HEK293 (cell line): ENCODE measurements at regions not wholly inside any gene's neighbourhood (a gene's known extent, or its start where the extent isn't known, plus 50 kb on each side); places are given as distances from the start of the nearest gene placed in this dataset.

Experiments
- CTCF ChIA-PET: fragments of 350-600 bp; formaldehyde crosslinking; extraction: SDS; loops from one replicate; lab custom pipeline; 2021; ENCODE audit warnings: antibody characterized with exemption; lab: Yijun Ruan, JAX
- POLR2A ChIA-PET: fragments of 300-600 bp; formaldehyde crosslinking; extraction: SDS; loops from one replicate; lab custom pipeline; 2020; ENCODE audit warnings: antibody characterized with exemption, inconsistent platforms; lab: Yijun Ruan, JAX
- H3K27ac ChIP-seq: fragments of 200-500 bp; sonication (Bioruptor generic); 2 replicates; pipeline ENCODE4 v1.5.1; 2014; ENCODE audit warnings: low read depth, low read length, control low read depth, inconsistent platforms; ENCODE audit errors: extremely low read depth
- H3K36me3 ChIP-seq, 2 experiments: fragments of 200-500 bp in 1 of 2; sonication (Bioruptor generic) in 1 of 2; 1 replicate in 1 of 2; 2 replicates in 1 of 2; pipeline ENCODE4 v1.5.1; 2014 to 2017; ENCODE audit warnings: inconsistent platforms in 2 of 2, low read length in 2 of 2; ENCODE audit not compliant: control insufficient read depth in 2 of 2, insufficient read depth in 1 of 2
- H3K4me1 ChIP-seq: fragments of 200-500 bp; sonication (Bioruptor generic); 2 replicates; pipeline ENCODE4 v1.5.1; 2014; ENCODE audit warnings: mild to moderate bottlenecking, low read length, inconsistent platforms; ENCODE audit not compliant: control insufficient read depth, insufficient read depth
- H3K4me3 ChIP-seq: 2 replicates; pipeline ENCODE4 v1.5.1; 2011; ENCODE audit warnings: low read depth, mild to moderate bottlenecking, control low read depth, low read length, moderate library complexity
- H3K9me3 ChIP-seq: fragments of 200-500 bp; sonication (Bioruptor generic); 2 replicates; pipeline ENCODE4 v1.5.1; 2014; ENCODE audit warnings: low read depth, low read length, inconsistent platforms; ENCODE audit not compliant: control insufficient read depth, insufficient read depth
- KLF10 ChIP-seq: fragments of 450-650 bp; IDR thresholded peaks from 2 replicates; pipeline ENCODE4 v1.5.1; 2018; ENCODE audit warnings: missing biosample characterization, mild to moderate bottlenecking, missing genetic modification characterization
- KLF16 ChIP-seq: fragments of 450-650 bp; formaldehyde crosslinking; IDR thresholded peaks from 2 replicates; pipeline ENCODE4 v1.5.1; 2017; ENCODE audit warnings: missing biosample characterization, missing genetic modification characterization
- KLF17 ChIP-seq: fragments of 450-650 bp; formaldehyde crosslinking; IDR thresholded peaks from 2 replicates; pipeline ENCODE4 v1.5.1; 2016; ENCODE audit warnings: missing biosample characterization, missing genetic modification characterization
- PRDM2 ChIP-seq: fragments of 450-650 bp; formaldehyde crosslinking; IDR thresholded peaks from 2 replicates; pipeline ENCODE4 v1.5.1; 2016; ENCODE audit warnings: missing biosample characterization, missing genetic modification characterization, borderline replicate concordance
- SETDB1 ChIP-seq: IDR thresholded peaks from one replicate; pipeline ENCODE4 v1.6.1; 2017; ENCODE audit warnings: mild to moderate bottlenecking, low read length, moderate library complexity, mixed read lengths; ENCODE audit not compliant: insufficient read length
- ZNF138 ChIP-seq: fragments of 450-650 bp; formaldehyde crosslinking; IDR thresholded peaks from 2 replicates; pipeline ENCODE4 v1.5.1; 2016; ENCODE audit warnings: missing biosample characterization, missing genetic modification characterization, borderline replicate concordance
- ZNF148 ChIP-seq: fragments of 450-650 bp; formaldehyde crosslinking; IDR thresholded peaks from 2 replicates; pipeline ENCODE4 v1.5.0; 2017; ENCODE audit warnings: missing biosample characterization, missing genetic modification characterization, borderline replicate concordance
- ZNF223 ChIP-seq: fragments of 450-650 bp; formaldehyde crosslinking; IDR thresholded peaks from 2 replicates; pipeline ENCODE4 v1.5.1; 2016; ENCODE audit warnings: missing biosample characterization, missing genetic modification characterization
- ZNF239 ChIP-seq: fragments of 450-650 bp; formaldehyde crosslinking; IDR thresholded peaks from 2 replicates; pipeline ENCODE4 v1.5.1; 2016; ENCODE audit warnings: missing biosample characterization, missing genetic modification characterization
- ZNF280C ChIP-seq: fragments of 450-650 bp; formaldehyde crosslinking; IDR thresholded peaks from 2 replicates; pipeline ENCODE4 v1.5.1; 2016; ENCODE audit warnings: missing biosample characterization, missing genetic modification characterization
- ZNF335 ChIP-seq: fragments of 450-650 bp; formaldehyde crosslinking; conservative IDR thresholded peaks from 2 replicates; pipeline ENCODE4 v1.5.1; 2016; ENCODE audit warnings: missing biosample characterization, missing genetic modification characterization
- ZNF37A ChIP-seq: fragments of 450-650 bp; IDR thresholded peaks from 2 replicates; pipeline ENCODE4 v1.5.1; 2018; ENCODE audit warnings: missing biosample characterization, missing genetic modification characterization
- ZNF544 ChIP-seq: fragments of 450-650 bp; formaldehyde crosslinking; IDR thresholded peaks from 2 replicates; pipeline ENCODE4 v1.5.0; 2017; ENCODE audit warnings: missing biosample characterization, missing genetic modification characterization
- ZNF571 ChIP-seq: fragments of 450-650 bp; formaldehyde crosslinking; IDR thresholded peaks from 2 replicates; pipeline ENCODE4 v1.5.0; 2017; ENCODE audit warnings: missing biosample characterization, missing genetic modification characterization
- ZNF660 ChIP-seq: fragments of 450-650 bp; IDR thresholded peaks from 2 replicates; pipeline ENCODE4 v1.5.1; 2018; ENCODE audit warnings: missing biosample characterization, mild to moderate bottlenecking, missing genetic modification characterization
- ZNF704 ChIP-seq: fragments of 450-650 bp; formaldehyde crosslinking; IDR thresholded peaks from 2 replicates; pipeline ENCODE4 v1.5.1; 2016; ENCODE audit warnings: missing biosample characterization, missing genetic modification characterization
- ZNF747 ChIP-seq: fragments of 450-650 bp; formaldehyde crosslinking; IDR thresholded peaks from 2 replicates; pipeline ENCODE4 v1.5.1; 2016; ENCODE audit warnings: missing biosample characterization, missing genetic modification characterization
- ZNF768 ChIP-seq: fragments of 450-650 bp; formaldehyde crosslinking; IDR thresholded peaks from 2 replicates; pipeline ENCODE4 v1.5.1; 2018; ENCODE audit warnings: missing biosample characterization, mild to moderate bottlenecking, missing genetic modification characterization
- ZNF776 ChIP-seq: fragments of 450-650 bp; formaldehyde crosslinking; IDR thresholded peaks from 2 replicates; pipeline ENCODE4 v1.5.0; 2017; ENCODE audit warnings: missing biosample characterization, missing genetic modification characterization, borderline replicate concordance
- ZNF777 ChIP-seq: fragments of 450-650 bp; formaldehyde crosslinking; IDR thresholded peaks from 2 replicates; pipeline ENCODE4 v1.5.1; 2017; ENCODE audit warnings: missing biosample characterization, missing genetic modification characterization, borderline replicate concordance
- ZNF837 ChIP-seq: fragments of 450-650 bp; formaldehyde crosslinking; IDR thresholded peaks from 2 replicates; pipeline ENCODE4 v1.5.1; 2016; ENCODE audit warnings: missing biosample characterization, missing genetic modification characterization
- ZNF843 ChIP-seq: fragments of 450-650 bp; formaldehyde crosslinking; IDR thresholded peaks from 2 replicates; pipeline ENCODE4 v1.5.1; 2016; ENCODE audit warnings: missing biosample characterization, missing genetic modification characterization
- ZSCAN23 ChIP-seq: fragments of 450-650 bp; formaldehyde crosslinking; IDR thresholded peaks from 2 replicates; pipeline ENCODE4 v1.5.1; 2016; ENCODE audit warnings: missing biosample characterization, missing genetic modification characterization

- TF ChIP-seq ZNF544 (tag by site-specific recombination), result no peak
- no peak for TF ChIP-seq ZNF768
- no peak for TF ChIP-seq SETDB1
- no peak for TF ChIP-seq ZNF747 (tag by site-specific recombination)
- no peak for TF ChIP-seq ZNF148
- no peak for TF ChIP-seq ZNF843
- TF ChIP-seq ZNF776, result no peak
- TF ChIP-seq ZNF223 (tag by site-specific recombination), result no peak
- TF ChIP-seq PRDM2 (tag by site-specific recombination), result no peak
- no peak for TF ChIP-seq ZNF335 (tag by site-specific recombination)
- TF ChIP-seq, all 188 proteins: peak for 0
- Histone ChIP-seq H3K4me3 (no peak overlapping the region), H3K27ac (no peak overlapping the region), H3K36me3 (no peaks in the 10 kb centered on the region), H3K4me1 (no peaks in the 10 kb centered on the region), H3K9me3 (no peaks in the 10 kb centered on the region)
- ChIA-PET POLR2A (no interaction called here), CTCF (no interaction called here)
Measured at GRCh38 chr2:134141598-134142340, 112.1 kb upstream of the MGAT5 start.

- H3K4me1 ChIP-seq, result no peaks in the 10 kb centered on the region
- ChIA-PET POLR2A (interaction anchor here (0.6 kb wide), 1 partner anchor 21 kb away, joined by 3 read pairs; no protein-coding TSS in a partner anchor), CTCF (no interaction called here)
- H3K4me3 ChIP-seq, result no peak overlapping the region
- no peaks in the 10 kb centered on the region for H3K9me3 ChIP-seq
- no peak overlapping the region for H3K27ac ChIP-seq
- H3K36me3 ChIP-seq, result no peaks in the 10 kb centered on the region
- TF ChIP-seq KLF10 (no peak), ZSCAN23 (no peak), ZNF138 (tag by site-specific recombination) (no peak), KLF17 (tag by site-specific recombination) (no peak), KLF16 (tag by site-specific recombination) (no peak), ZNF280C (tag by site-specific recombination) (no peak), ZNF239 (tag by site-specific recombination) (no peak), ZNF660 (tag by site-specific recombination) (no peak), ZNF571 (tag by site-specific recombination) (no peak), ZNF837 (tag by site-specific recombination) (no peak), ZNF704 (no peak), ZNF777 (tag by site-specific recombination) (no peak), ZNF37A (tag by site-specific recombination) (no peak)
Measured at GRCh38 chr2:134142341-134142738, 111.5 kb upstream of the MGAT5 start.
